Right kidney (tissue), 1 donor: ENCODE measurements at regions not wholly inside any gene's neighbourhood (a gene's known extent, or its start where the extent isn't known, plus 50 kb on each side); places are given as distances from the start of the nearest gene placed in this dataset.

Source experiments
- DNase-seq: peaks from one replicate; pipeline ENCODE4 v3.0.0-alpha.2; 2016

GRCh38 chr5:173720286-173720952, 104.0 kb upstream of the BOD1 start:
- DNase-seq = no peak

GRCh38 chr5:173720953-173721600, 104.6 kb upstream of the BOD1 start:
- DNase-seq = no peak

- no peak for DNase-seq
Observed at GRCh38 chr5:173721601-173722232, 105.3 kb upstream of the BOD1 start.

GRCh38 chr5:173726846-173727557, 110.6 kb upstream of the BOD1 start:
- DNase-seq = no peak

- DNase-seq = no peak
Observed at GRCh38 chr5:173727839-173728778, 111.7 kb upstream of the BOD1 start.

GRCh38 chr5:173729079-173729765, 112.8 kb upstream of the BOD1 start:
- no peak for DNase-seq

- DNase-seq = no peak
Observed at GRCh38 chr5:173730632-173731298, 114.3 kb upstream of the BOD1 start.

GRCh38 chr5:173733021-173733420, 116.6 kb upstream of the BOD1 start:
- no peak for DNase-seq

- no peak for DNase-seq
Observed at GRCh38 chr5:173733425-173733824, 117.0 kb upstream of the BOD1 start.

GRCh38 chr5:173733831-173734501, 117.5 kb upstream of the BOD1 start:
- no peak for DNase-seq

- no peak for DNase-seq
Observed at GRCh38 chr5:173734716-173735115, 118.3 kb upstream of the BOD1 start.

GRCh38 chr5:173735184-173735583, 118.7 kb upstream of the BOD1 start:
- DNase-seq = no peak

GRCh38 chr5:173735691-173736090, 119.2 kb upstream of the BOD1 start:
- DNase-seq = no peak

- no peak for DNase-seq
Observed at GRCh38 chr5:173736374-173736773, 119.9 kb upstream of the BOD1 start.

GRCh38 chr5:173736923-173737412, 120.5 kb upstream of the BOD1 start:
- peak; percentile 56 for DNase-seq

- DNase-seq = no peak
Observed at GRCh38 chr5:173739741-173740140, 123.3 kb upstream of the BOD1 start.

- no peak for DNase-seq
Observed at GRCh38 chr5:173740400-173740799, 124.0 kb upstream of the BOD1 start.

GRCh38 chr5:173741087-173741486, 124.6 kb upstream of the BOD1 start:
- no peak for DNase-seq

GRCh38 chr5:173741729-173742431, 125.4 kb upstream of the BOD1 start:
- no peak for DNase-seq
